D721Med (cell line): ENCODE measurements at regions not wholly inside any gene's neighbourhood (a gene's known extent, or its start where the extent isn't known, plus 50 kb on each side); places are given as distances from the start of the nearest gene placed in this dataset.

Source experiments
- DNase-seq: peaks from one replicate; pipeline ENCODE4 v3.0.0; 2011; ENCODE audit warnings: low spot score; ENCODE audit not compliant: insufficient read length
- FAIRE-seq: peaks from 2 replicates; lab custom pipeline; 2011; peaks lifted over from hg19 to GRCh38; lab: Jason Lieb, UNC
- TF ChIP-seq, protein P1 (sequence below): IDR thresholded peaks from 2 replicates; pipeline ENCODE4 v1.5.1; 2012; ENCODE audit warnings: mild to moderate bottlenecking, control low read depth; ENCODE audit not compliant: insufficient read depth; ENCODE audit errors: missing control alignments

DNA sequence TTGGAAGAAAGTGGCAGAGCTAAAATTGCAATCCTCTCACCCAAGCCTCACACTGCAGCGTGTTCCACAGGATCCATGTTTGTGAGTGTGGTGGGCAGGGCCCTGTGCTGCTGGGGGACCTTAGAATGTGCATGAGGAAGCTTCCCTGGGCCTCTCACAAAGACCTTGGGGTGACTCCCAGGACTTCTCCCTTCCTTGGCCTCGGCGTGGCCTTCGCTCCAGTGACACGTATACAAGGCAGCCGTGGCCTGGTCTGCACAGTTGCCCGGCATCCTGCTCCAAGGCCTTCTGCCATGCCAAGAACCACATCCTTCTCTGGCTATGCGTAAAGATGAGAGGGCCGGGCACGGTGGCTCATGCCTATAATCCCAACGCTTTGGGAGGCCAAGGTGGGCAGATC lies 196.4 kb downstream of the UACA start:
- TF ChIP-seq, protein P1, sequence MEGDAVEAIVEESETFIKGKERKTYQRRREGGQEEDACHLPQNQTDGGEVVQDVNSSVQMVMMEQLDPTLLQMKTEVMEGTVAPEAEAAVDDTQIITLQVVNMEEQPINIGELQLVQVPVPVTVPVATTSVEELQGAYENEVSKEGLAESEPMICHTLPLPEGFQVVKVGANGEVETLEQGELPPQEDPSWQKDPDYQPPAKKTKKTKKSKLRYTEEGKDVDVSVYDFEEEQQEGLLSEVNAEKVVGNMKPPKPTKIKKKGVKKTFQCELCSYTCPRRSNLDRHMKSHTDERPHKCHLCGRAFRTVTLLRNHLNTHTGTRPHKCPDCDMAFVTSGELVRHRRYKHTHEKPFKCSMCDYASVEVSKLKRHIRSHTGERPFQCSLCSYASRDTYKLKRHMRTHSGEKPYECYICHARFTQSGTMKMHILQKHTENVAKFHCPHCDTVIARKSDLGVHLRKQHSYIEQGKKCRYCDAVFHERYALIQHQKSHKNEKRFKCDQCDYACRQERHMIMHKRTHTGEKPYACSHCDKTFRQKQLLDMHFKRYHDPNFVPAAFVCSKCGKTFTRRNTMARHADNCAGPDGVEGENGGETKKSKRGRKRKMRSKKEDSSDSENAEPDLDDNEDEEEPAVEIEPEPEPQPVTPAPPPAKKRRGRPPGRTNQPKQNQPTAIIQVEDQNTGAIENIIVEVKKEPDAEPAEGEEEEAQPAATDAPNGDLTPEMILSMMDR: no peak
- DNase-seq: no peak
- FAIRE-seq: no peak

- DNase-seq: no peak
- TF ChIP-seq, protein P1: no peak
- FAIRE-seq: no peak
Observed at GRCh38 chr15:70566047-70566835, 197.1 kb downstream of the UACA start.

GRCh38 chr15:70563561-70564095 lies 199.7 kb downstream of the UACA start:
- no peak for FAIRE-seq
- TF ChIP-seq, protein P1: no peak
- no peak for DNase-seq

DNA sequence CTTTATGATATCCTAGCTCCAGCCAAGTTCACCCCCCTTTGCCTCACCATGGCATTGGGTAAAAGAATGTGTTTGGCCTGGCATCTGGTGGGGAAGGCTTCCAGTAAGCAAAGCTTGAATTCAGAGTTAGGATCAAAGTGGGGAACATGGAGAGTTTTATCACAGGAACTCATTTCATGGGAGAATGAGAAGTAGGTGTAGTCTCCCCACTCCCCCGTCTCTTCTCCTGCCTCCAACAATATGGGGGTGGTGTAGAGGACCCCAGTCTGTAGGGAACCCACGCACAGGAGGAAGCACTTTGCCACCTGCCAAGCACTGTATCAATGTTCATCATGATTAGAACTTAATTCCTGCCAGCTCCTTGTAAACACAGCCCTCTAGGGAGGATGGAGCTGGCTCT lies 200.5 kb downstream of the UACA start:
- no peak for DNase-seq
- no peak for FAIRE-seq
- TF ChIP-seq, protein P1: no peak

DNA sequence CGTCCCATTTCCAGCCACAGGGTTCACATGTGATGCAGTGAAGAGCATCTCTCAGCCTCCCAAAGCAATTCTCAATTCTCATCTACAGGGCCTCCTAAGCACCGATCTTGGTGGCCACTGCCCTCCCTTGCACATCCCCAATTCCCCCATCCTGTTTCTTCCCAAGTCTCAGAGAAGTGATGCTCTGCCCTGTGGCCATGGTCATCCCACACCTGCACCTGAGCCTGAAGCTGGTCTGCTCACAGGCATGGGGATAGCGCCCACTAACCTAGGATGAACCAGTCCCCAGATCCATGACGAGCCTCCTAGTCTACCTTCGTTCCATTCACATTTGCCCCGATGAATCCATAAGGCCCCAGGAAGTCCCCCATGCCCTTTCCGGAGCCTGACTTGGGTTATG lies 201.5 kb downstream of the UACA start:
- no peak for FAIRE-seq
- DNase-seq: no peak
- TF ChIP-seq, protein P1: no peak

DNA sequence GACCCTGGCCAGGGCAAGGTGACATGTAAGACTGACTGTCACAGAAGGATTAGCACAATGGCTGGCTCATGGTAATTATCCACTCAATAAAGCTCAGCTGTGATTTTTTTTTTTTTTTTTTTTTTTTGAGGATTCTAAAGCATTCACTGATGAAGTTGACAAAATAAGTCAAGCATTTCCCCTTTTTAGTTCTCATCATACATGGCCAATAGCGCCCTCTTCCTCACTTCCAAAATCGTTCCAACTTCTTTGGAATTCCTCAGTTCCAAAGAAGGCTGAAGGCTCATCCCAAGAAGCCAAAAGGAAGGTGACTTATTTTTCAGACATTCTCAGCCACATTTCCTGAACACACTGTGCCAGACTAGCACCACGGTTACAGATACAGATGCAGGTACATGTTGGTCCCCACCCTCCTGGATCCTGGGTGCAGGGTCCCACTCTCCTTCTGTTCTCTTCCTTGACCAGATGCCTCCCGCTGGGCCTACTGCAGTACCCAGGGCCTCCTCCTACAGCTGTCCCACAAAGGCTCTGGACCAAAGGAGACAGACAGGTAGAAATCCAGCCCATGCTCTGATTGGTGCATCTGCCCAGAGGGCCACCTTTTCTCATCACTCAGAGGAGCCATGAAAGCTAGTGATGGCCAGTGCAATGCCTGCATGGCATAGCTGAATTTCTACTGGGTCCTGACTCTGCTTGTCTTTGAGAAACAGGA lies 202.6 kb downstream of the UACA start:
- TF ChIP-seq, protein P1: no peak
- FAIRE-seq (no peak), DNase-seq (no peak)
